Chondrocyte (in vitro differentiated cells): ENCODE measurements at regions not wholly inside any gene's neighbourhood (a gene's known extent, or its start where the extent isn't known, plus 50 kb on each side); places are given as distances from the start of the nearest gene placed in this dataset.

Experiments used
- DNase-seq: peaks from one replicate; pipeline ENCODE4 v3.0.0; 2021; ENCODE audit warnings: mixed read lengths, low spot score
- H3K27ac Mint-ChIP-seq: one replicate; pipeline ENCODE4 v1.8.0; 2021; ENCODE audit warnings: mild to moderate bottlenecking, moderate library complexity, mixed read lengths; ENCODE audit not compliant: unreplicated experiment
- H3K27me3 Mint-ChIP-seq: 2 replicates; pipeline ENCODE4 v1.8.0; 2021; ENCODE audit warnings: low read depth, mixed read lengths
- H3K36me3 Mint-ChIP-seq: 2 replicates; pipeline ENCODE4 v1.8.0; 2021; ENCODE audit warnings: low read depth, mixed read lengths
- H3K4me1 Mint-ChIP-seq: 2 replicates; pipeline ENCODE4 v1.8.0; 2021; ENCODE audit warnings: low read depth, mild to moderate bottlenecking, mixed read lengths
- H3K4me3 Mint-ChIP-seq: one replicate; pipeline ENCODE4 v1.8.0; 2021; ENCODE audit warnings: mild to moderate bottlenecking, moderate library complexity, mixed read lengths; ENCODE audit not compliant: unreplicated experiment
- H3K9me3 Mint-ChIP-seq: 2 replicates; pipeline ENCODE4 v1.8.0; 2021; ENCODE audit warnings: low read depth, mixed read lengths
- TF ChIP-seq, protein P1 (sequence below): fragments of 200-600 bp; sonication (generic); IDR thresholded peaks from 2 replicates; pipeline ENCODE4 v1.5.0; 2021; ENCODE audit warnings: antibody characterized with exemption, mild to moderate bottlenecking, moderate library complexity

GRCh38 chr5:87872986-87873385 is 395.7 kb downstream of the TMEM161B start:
- no peaks in the 10 kb centered on the region for H3K4me1 Mint-ChIP-seq
- peaks cover 5% of the 10 kb centered on the region for H3K27me3 Mint-ChIP-seq
- no peaks in the 10 kb centered on the region for H3K36me3 Mint-ChIP-seq

DNA sequence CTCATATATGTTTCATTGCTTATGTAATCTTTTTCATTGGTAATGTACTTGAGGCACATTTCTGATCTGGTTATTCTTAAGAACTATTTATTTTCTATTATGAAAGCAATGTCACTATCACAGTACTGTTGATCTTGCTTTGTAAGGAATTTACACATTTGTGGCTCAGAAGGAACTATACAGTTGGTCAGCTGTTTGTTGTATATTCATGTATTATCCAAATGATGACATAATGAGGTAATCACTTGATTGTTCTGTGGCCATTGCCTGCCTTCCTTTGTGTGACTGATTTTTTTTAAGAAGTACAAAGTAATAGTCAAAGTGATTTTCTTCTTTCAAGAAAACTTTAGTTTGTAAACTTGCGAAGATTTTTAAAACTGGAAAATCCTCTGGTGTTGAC is 399.9 kb downstream of the TMEM161B start:
- DNase-seq, result no peak
- H3K36me3 Mint-ChIP-seq, result no peaks in the 10 kb centered on the region

More at GRCh38 chr5:87872986-87873385, 395.7 kb downstream of the TMEM161B start:
- no peak for DNase-seq
- TF ChIP-seq, protein P1, sequence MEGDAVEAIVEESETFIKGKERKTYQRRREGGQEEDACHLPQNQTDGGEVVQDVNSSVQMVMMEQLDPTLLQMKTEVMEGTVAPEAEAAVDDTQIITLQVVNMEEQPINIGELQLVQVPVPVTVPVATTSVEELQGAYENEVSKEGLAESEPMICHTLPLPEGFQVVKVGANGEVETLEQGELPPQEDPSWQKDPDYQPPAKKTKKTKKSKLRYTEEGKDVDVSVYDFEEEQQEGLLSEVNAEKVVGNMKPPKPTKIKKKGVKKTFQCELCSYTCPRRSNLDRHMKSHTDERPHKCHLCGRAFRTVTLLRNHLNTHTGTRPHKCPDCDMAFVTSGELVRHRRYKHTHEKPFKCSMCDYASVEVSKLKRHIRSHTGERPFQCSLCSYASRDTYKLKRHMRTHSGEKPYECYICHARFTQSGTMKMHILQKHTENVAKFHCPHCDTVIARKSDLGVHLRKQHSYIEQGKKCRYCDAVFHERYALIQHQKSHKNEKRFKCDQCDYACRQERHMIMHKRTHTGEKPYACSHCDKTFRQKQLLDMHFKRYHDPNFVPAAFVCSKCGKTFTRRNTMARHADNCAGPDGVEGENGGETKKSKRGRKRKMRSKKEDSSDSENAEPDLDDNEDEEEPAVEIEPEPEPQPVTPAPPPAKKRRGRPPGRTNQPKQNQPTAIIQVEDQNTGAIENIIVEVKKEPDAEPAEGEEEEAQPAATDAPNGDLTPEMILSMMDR, result no peak
- Mint-ChIP-seq H3K9me3 (no peaks in the 10 kb centered on the region), H3K27ac (no peak overlapping the region), H3K4me3 (no peak overlapping the region)

GRCh38 chr5:87867281-87867680 is 401.4 kb downstream of the TMEM161B start:
- no peak overlapping the region for H3K4me3 Mint-ChIP-seq
- H3K9me3 Mint-ChIP-seq, result no peaks in the 10 kb centered on the region
- peaks cover 15% of the 10 kb centered on the region for H3K27me3 Mint-ChIP-seq
- H3K27ac Mint-ChIP-seq, result no peak overlapping the region
- TF ChIP-seq, protein P1, result no peak
- no peak for DNase-seq
- H3K36me3 Mint-ChIP-seq, result no peaks in the 10 kb centered on the region
- H3K4me1 Mint-ChIP-seq, result no peaks in the 10 kb centered on the region

More for the DNA sequence above, 399.9 kb downstream of the TMEM161B start:
- Mint-ChIP-seq H3K27ac (no peak overlapping the region), H3K4me3 (no peak overlapping the region), H3K27me3 (peaks cover 17% of the 10 kb centered on the region), H3K4me1 (no peaks in the 10 kb centered on the region), H3K9me3 (no peaks in the 10 kb centered on the region)
- TF ChIP-seq, protein P1, result no peak

DNA sequence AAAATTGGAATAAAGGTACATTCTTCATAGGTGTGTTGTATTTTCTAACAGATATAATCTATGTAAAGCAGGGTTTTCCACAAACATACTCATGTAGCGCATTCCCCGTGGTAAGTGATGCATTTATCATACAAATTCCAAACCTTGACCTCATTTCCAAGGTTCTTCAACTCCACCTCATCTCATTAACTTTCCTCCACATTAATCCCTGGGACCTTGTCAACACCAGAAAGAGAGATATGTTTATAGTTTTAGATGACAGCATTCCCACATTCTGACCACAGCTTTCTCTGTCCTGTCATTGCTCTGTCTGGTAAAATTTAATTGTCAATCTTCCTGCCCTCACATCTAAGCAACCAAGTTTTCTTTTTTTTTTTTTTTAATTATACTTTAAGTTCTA is 415.1 kb downstream of the TMEM161B start:
- no peak overlapping the region for H3K4me3 Mint-ChIP-seq
- H3K27me3 Mint-ChIP-seq, result no peaks in the 10 kb centered on the region
- DNase-seq, result no peak
- TF ChIP-seq, protein P1, result no peak
- no peaks in the 10 kb centered on the region for H3K36me3 Mint-ChIP-seq
- peaks cover 13% of the 10 kb centered on the region for H3K9me3 Mint-ChIP-seq
- no peak overlapping the region for H3K27ac Mint-ChIP-seq
- no peaks in the 10 kb centered on the region for H3K4me1 Mint-ChIP-seq

DNA sequence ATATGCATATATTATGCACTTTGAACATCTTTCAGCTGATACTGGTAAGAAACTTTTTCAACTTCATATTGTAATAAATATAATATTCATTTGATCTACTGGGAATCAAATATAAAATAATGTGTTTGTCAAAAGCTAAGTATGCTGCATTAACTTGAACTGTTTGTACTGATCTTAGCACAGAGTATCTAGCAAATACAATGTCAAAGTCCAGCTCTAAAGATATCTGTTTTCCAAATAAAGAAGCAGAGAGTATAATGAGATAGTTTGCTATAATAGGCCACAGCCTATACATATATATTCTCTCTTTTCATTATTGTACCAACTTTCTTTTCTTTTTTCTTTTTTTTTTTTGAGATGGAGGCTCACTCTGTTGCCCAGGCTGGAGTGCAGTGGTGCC is 417.0 kb downstream of the TMEM161B start:
- Mint-ChIP-seq H3K27ac (no peak overlapping the region), H3K36me3 (no peaks in the 10 kb centered on the region), H3K9me3 (peaks cover 6% of the 10 kb centered on the region), H3K27me3 (no peaks in the 10 kb centered on the region), H3K4me3 (no peak overlapping the region), H3K4me1 (no peaks in the 10 kb centered on the region)
- TF ChIP-seq, protein P1, result no peak
- DNase-seq, result no peak
